Stimulated activated CD8-positive, alpha-beta memory T cell treated with anti-CD3 and anti-CD28 coated beads, Interleukin-12 subunit alpha, Interleukin-12 subunit beta, amount 100 ng/mL, for 4 hours (primary cell): ENCODE measurements at regions not wholly inside any gene's neighbourhood (a gene's known extent, or its start where the extent isn't known, plus 50 kb on each side); places are given as distances from the start of the nearest gene placed in this dataset.

Experiments
- DNase-seq: peaks from one replicate; pipeline ENCODE4 v3.0.0-alpha.2; 2020; ENCODE audit warnings: low read depth

DNA sequence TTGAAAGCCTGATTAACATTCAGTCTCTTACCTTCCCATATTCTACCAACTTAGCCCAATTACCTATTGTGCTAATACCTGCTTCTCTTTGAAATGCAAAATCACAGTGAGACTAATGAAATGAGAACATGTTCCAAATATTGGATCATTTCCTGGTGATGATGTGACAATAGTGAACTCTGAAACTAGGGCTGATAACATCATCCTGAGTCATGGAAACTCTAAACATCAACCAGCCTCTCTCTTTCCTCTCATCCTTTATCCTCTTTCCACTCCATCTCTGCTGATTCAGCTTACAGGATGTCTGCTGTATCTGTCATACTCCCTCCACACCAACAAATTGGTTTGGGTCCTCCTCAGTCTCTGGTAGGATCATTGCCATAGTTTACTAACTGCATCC lies 98.8 kb upstream of the NCKAP5 start:
- no peak for DNase-seq

DNA sequence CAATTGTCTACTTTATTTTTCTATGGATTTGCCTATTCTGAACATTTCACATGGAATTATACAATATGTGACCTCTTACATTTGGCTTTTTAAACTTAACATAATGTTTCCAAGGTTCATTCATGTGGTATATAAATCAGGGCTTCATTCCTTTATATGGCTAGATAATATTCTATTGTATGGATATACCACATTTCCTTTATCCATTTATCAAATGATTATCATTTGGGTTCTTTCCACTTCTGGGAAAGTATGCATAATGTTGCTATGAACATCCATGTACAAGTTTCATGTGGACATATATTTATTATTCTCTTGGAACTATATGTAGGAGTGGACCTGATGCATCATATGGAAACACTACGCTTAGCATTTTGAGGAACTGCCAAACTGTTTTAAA lies 99.7 kb upstream of the NCKAP5 start:
- no peak for DNase-seq

DNA sequence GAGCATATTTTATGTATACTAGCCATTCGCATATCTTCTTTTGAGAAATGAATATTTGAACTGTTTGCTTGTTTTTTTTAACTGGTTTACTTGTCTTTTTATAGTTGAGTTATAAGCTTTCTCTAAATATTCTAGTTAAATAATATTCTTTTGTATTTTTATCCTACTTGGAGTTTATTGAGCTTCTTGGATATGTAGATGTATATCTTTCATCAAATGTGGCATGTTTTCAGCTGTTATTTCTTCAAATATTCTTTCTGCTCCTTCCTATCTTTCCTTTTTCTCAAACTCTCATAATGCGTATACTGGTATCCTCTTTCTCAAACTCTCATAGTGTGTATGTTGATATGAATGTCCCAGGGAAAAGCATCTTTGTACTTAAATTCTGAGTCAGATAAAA lies 100.3 kb upstream of the NCKAP5 start:
- DNase-seq, result no peak

DNA sequence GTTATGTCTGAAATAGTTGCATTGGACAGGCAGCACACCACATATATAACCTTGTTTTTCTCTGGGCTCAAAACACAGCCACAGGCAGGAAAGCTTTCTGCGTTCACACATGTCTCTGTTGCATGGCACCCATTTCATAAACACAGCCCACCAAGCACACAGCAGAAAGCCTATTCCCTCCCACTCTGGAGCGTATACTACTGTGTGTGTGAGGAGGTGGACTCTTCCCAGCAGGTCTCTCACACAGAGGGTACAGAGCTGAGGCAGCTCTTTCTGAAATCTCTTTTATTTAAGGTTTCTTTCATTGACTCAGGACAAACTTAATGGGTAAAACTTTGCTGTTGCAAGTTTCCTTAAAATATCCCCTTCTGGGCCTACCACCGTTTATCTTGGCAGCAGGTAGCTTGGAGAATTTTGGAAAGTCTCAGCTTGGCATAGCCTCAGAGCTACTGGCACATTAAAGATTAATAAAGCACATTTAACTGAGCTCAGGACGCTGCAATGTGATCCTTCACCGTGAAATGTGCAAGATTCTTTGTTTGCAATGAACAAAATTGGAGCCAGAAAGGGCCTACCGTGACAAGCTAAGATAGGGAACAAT lies 105.1 kb upstream of the NCKAP5 start:
- no peak for DNase-seq

DNA sequence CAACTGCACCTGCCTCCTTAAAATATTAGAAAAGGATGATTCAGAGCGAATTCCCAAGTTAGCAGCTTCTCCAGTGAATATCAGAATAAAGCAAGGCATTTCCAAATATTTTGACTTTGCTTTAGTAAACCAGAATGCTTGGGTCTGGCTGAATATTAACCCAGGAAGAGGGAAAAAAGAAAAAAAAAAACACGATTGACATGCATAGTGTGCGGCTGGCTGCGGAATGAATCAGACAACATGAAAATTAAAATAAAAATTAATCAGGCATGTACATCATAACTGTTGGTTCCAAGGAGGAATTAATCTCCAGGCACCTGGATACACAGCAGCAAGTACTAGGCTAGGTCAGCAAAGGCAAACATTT lies 105.8 kb upstream of the NCKAP5 start:
- no peak for DNase-seq

DNA sequence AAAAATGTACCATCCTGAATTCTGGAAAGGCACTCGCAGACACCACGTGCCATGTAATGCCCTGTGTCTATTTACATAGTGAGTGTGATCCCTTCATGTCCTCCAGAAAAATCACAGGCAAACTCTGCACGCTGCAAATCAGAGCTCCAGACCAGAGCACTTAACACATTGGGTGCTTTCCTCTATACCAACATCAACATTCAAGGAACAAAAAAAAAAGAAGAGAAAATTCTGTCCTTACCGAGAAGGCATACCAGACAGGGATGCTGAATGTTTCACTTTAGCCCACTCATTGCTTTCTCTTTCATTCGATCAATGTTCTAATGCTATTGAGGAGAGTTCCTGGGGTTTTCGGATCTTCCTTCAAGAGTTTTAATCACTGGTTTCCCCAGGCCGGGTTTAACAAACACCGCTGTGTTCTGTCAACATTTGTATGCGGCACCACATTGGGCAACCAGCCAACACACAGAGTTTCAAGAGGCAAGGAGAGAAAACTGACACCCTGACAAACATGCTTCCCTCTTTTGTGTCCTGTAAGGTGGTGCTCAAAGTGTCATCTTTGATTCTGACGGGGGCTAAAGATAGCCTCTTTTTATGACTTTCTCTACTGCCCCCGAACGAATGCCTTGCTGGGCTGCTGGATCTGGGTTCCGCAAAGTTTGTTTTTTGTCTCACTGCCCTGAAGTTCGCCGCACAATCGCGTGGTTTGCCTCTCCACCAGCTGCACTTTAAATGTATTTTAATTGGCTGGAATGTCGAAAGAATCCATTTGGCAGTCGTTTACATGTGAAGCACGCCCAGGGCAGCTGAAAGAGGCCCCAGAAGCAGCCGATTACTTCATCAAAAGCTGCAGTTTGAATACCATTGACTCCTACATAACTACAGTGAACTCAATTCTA lies 106.4 kb upstream of the NCKAP5 start:
- DNase-seq, result no peak

DNA sequence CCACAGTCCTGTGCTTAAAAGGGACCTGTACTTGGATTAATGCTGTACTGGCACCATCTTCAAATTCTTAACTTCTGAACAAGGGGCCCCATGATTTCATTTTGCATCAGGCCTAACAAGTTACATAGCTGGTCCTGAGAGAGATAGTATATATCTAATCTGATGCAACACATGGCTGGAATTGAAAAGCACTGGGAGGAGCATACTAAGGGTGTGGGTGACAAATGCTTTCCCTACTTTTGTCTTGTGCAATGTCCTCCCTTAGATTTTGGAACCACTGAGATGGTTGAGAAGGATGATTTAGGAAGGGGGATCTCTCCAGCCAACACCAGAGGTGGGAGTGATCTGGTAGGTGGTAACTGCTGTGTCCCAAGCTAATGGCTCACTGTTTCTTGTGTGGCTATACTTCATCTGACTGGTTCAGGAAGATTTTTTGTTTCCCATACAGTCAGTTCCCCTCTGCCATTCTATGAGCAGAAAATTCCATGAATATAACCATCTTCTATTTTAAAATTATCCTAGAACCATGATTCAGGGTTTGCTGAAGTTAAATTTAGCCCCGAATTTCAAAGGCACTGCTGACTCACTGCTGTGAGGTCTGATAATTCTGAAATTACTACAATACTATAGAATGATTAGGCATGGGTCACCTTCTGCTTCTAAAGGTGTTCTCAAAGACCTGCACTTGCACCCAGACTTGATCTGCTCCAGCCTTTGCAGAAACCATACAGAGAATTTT lies 108.3 kb upstream of the NCKAP5 start:
- no peak for DNase-seq

DNA sequence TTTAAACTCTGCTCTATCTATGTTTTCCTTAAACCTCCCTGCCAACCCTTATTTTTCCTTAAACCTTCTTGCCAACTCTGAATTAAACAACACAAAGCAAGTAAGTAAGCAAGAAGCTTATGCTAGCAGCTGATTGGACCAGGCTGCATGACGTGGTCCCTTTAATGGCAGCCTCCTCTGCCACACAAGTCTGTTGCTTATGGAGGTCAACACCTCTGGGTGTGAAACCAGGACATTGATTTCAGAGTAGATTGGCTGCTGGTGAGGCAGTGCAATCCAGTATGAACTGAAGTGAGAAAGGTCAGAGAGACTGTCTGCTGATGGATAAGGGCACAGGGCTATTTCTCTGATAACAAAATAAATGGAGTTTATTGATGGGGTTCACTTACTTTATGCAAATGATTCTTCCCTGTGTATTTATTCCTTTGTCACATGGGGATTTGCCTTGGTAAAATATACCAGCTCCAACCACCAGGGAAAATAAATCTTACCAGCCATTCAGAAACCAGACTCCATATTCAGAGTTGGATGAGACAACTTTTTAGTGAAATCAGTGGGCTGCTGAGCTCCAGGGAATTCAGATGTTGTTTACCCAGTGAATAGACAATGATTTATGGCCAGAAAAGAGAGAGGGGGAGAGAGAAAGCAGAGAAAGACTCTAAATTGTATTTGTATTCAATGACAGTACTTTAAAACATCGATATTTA lies 112.2 kb upstream of the NCKAP5 start:
- DNase-seq, result no peak

DNA sequence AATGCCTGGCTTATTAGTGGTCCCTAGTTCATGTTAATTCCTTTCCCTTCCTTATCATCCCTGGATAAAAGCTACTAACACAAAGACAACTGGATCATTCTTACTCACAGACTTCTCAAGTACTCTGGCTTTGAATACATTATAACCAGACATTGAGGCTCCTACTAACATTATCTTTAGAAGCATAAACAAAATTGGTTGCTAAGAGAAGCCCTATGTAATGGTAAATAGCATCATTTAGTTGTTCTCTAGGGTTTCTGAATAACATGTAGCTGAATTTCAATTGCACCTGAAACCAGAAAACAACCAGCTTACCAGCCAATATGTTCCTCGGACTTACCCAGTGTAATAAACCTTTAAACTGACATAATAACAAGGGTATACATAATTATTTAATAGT lies 114.1 kb upstream of the NCKAP5 start:
- DNase-seq, result no peak

DNA sequence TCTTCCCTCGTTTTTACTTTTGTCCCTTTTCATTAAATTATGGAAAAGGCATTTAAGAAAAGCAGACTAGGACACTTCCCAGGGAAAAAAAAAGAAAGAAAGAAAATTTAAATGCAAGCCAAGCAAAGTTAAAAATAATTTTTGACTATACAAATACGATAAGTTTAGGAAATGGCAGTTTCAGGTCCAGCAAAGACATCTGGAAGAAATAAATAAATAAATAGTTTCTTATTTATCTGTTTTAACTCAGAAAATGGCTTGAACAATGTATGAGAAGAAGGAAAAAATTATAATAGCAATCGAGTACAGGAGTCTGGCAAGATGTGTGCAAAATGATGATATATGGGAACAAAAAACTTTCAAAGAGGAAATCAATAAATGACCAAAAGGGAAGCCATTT lies 114.6 kb upstream of the NCKAP5 start:
- no peak for DNase-seq

DNA sequence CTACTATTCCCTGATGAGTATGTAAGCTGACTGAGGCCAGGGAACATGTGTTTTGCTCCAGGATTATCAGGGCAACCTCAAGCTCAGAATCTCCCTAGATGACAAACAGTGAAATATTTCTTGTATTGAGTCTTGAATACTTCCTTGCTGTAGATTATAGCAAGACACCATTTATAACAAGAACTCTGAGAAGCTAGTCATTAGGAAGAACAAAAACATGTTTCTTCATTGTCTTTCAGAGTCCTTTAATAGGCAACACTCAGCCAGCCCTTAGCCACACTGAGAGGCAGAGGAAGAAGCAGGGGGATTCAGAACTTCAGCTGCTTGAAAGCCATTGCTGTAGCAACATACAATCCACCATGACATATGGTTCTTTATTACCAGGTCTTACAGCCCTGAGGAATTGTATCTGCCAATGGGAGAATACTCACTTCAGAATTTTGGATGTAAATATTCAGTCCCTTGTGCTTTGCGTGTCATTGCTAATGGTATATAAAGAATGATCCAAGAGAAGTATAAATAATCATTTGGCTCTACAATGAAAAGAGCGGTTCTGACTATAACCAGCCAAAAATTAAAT lies 117.5 kb upstream of the NCKAP5 start:
- DNase-seq, result no peak

DNA sequence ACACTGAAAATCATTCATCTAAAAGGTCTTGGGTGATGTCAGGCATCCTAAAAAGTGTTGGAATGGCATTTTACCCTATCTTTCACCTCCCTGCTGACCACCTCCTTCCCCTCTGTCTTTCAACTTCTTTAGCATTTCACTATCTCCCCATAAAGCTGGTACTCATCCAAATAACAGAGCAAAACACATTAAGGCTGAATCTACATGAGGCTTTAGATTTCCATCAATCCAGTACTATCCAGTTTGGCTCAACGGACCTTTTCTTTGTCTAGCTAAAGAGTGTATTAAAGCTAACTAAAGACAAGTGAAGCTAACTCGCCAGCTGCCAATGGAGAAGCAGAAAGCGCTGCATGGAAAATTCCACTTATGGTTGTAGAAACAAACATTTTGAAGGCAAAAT lies 122.5 kb upstream of the NCKAP5 start:
- no peak for DNase-seq

DNA sequence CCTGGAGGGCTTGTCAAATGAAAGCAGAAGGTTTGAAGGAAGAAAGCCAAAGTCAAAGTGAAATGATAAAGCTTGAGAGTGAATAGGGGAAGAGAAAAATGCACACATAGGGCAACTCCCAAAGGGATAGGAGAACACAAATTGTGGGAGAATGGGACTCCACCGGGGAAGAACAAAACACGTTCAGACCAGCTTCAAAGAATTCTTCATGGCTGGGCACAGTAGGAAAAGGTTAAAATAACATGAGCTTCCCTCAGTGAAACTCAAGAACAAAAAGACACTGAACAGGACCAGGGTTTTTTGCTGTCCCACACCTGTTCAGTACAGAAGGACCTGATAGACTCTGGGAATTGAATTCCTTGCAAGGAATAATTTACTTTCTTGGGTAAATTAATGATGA lies 123.1 kb upstream of the NCKAP5 start:
- DNase-seq, result no peak

DNA sequence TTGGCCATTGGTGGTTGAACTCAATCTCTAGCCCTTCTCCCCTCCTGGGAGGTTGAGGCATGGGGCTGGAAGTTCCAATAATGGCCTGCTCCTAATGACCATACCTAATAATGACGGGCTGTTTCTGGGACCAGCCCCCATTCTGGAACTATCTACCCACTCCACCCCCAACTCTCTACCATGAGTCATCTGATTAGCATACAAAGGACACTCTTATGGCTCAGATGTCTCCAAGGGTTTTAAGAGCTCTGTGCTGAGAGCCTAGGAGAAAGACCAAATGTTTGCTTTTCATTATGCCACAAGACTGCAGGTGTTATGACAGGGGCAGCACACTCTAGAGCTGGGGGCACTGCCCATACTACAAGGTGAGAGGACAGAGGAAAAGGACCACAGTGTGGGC lies 137.0 kb upstream of the NCKAP5 start:
- DNase-seq, result no peak

DNA sequence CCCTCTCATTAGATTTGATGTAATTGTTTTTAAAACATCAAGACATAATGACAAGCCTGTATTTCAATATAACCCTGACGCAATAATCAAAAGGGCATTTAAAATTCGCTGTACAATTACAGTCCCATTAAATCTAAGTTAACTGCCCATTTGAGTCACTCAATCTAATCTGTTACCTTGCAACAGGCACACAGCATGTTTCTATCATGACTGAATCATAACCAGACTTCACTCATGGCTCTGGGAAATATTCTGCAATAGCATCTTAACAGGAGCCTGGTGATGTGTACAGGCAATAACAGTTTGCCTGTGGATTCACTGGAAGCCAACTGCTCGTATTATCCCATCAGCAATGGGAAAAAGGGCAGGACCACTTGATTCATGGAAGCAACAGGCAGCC lies 142.3 kb upstream of the NCKAP5 start:
- no peak for DNase-seq

DNA sequence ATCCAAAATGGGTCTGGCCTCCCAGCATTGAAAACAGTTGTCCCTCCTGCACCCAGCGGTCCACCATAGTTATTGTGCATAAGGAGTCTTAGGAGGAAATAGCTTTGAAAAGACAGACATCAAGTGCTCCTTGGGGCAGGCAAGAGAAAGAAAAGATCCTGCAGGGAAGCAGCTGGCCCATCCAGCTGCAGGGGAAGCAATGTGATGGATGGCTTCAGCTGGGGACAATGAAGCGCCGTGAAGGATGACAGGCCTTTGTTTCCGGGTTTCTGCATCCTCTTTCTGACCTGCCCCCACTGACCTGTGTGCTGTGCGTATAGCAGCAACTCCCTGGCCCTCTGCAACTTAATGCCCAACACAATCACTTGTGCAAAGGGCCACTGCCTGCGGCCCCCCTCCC lies 142.9 kb upstream of the NCKAP5 start:
- DNase-seq, result no peak

DNA sequence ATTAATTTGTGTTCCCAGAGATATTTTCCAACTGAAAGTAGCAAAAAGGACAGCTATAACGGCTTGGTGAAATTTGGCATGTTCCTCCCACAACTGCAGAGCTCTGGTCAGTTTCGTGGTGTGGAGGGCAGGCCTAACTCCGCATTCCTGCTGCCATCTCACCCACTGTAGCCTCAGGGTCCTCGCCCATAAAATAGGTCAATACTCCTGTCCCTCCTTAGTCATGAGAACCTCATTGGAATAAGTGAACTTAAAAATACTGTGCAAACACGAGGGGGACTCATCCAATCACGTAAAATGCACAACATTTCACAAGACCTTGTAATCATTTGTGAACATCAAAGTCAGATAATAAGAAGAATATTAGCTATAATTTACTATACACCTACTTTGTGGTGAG lies 143.5 kb upstream of the NCKAP5 start:
- DNase-seq, result no peak

DNA sequence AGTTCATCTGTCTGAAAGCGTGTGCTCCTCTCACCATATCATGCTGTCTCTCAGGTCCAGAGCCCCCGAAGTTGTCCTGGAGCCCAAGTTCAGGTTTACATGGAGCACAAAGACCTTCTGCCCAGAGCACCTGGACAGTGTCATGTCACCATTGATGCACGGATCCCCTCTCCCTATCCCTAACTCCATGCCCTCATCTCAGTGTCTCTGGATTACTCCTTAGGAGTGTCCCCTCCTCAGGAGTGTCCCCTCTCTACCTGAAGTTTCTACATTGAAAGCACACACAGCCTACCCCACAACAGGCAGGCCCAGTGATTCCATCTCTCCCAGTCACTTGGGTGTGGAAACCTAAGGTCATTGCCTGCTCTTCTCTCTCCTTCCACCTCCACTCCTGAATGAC lies 144.1 kb upstream of the NCKAP5 start:
- DNase-seq, result no peak

DNA sequence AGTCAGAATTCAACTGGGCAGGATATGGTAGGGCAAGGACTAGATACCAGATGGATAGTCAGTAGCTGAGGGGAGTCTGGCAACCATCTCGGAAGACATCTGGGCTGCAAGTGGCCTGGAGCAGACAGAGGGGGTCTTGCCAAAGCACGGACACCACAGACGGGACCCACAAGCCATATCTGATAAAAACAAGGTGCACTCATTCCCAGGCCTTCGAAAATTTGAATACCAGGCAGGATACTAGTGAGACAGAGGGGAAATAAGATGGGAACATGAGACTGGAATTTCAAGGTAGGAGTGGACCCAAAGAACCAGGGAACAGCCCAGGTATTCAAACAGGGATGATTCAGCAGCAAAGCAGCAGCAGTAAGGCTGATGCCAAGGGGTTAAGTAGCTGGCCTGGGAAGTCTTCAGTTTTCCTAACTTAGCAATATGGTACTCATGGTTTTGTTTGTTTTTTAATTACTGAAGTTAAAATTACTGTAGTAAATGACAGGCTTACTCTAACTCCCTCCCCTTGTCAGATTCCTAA lies 144.9 kb upstream of the NCKAP5 start:
- no peak for DNase-seq

DNA sequence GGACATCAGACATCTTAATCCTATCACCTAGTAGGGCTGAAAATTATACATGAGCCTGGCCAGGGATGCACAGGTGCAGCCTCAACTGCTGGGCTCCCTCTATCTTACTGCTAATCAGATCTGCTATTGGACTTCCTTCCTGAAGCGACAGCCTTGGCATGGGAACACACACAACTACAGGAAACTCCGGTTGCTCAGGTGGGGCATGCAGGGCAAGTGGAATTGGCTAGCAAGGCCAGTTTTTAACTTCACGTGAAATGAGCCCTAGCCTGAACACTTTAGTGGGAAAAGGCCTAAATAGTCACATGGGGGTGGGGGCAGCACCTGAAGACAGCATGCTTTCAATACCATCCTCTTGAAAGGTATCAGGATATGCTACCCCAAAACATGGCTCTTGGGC lies 147.9 kb upstream of the NCKAP5 start:
- no peak for DNase-seq

DNA sequence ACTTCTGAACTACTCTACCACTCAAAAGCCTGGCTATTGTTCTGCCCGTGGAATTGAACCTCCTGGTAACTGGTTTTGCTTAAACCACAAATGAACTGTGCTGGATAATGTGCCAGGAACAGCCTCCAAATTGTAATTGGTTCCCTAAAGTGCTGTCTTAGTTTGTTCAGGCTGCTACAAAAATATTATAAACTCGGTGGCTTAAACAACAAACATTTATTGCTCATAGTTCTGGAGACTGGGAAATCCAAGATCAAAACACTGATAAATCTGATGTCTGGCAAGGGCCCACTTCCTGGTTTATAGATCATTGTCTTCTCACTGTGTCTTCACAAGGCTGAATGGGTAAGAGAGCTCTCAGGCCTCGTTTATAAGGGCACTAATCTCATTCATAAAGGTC lies 149.2 kb upstream of the NCKAP5 start:
- no peak for DNase-seq

DNA sequence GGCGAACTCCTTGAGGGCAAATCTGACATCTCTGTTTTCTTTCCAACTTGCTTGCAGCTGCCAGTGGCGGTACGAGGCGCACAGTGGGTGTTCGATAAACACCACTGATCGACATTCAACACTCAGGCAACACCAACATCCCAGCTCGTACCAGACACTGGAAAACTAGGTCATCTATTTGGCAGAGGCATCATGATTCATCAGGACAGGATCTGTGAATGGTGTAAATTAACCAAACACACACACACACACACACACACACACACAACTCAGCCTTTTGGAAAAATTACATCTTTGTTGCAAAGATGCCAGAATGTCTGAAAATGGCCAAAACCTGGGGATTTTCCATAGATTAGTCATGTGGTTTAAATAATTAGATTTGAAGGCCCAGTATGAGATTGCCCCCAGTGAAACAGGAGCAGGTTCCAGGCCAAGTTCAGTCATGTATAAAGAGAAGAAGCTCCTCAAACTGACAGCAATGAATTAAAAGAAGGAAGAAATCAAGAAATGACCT lies 150.5 kb upstream of the NCKAP5 start:
- no peak for DNase-seq
